Kidney capillary endothelial cell (primary cell): ENCODE measurements at regions not wholly inside any gene's neighbourhood (a gene's known extent, or its start where the extent isn't known, plus 50 kb on each side); places are given as distances from the start of the nearest gene placed in this dataset.
"Not testable (repeated sequence)": the region's sequence is repeated elsewhere in the genome, so short reads cannot be mapped to it uniquely, and the experiment has no call there.

Experiments used
- DNase-seq: peaks from one replicate; pipeline ENCODE4 v3.0.0-alpha.2; 2018; ENCODE audit warnings: low spot score

GRCh38 chr5:89634176-89634575 lies 751.2 kb upstream of the MEF2C start:
- DNase-seq: not testable (repeated sequence)

- not testable (repeated sequence) for DNase-seq
Measured at GRCh38 chr5:89630064-89630463, 747.1 kb upstream of the MEF2C start.

GRCh38 chr5:89628876-89629635 lies 746.1 kb upstream of the MEF2C start:
- DNase-seq: no peak

- no peak for DNase-seq
Measured at GRCh38 chr5:89615839-89616518, 733.0 kb upstream of the MEF2C start.

GRCh38 chr5:89613222-89613956 lies 730.4 kb upstream of the MEF2C start:
- peak; percentile 4 for DNase-seq

GRCh38 chr5:89606939-89607534 lies 724.1 kb upstream of the MEF2C start:
- DNase-seq: no peak

GRCh38 chr5:89604342-89604741 lies 721.4 kb upstream of the MEF2C start:
- no peak for DNase-seq

- DNase-seq: no peak
Measured at GRCh38 chr5:89601880-89602279, 718.9 kb upstream of the MEF2C start.

GRCh38 chr5:89597878-89598277 lies 714.9 kb upstream of the MEF2C start:
- no peak for DNase-seq

GRCh38 chr5:89596821-89597220 lies 713.8 kb upstream of the MEF2C start:
- DNase-seq: no peak

GRCh38 chr5:89595056-89595455 lies 712.1 kb upstream of the MEF2C start:
- DNase-seq: no peak

GRCh38 chr5:89584339-89584956 lies 701.5 kb upstream of the MEF2C start:
- peak; percentile 14 for DNase-seq

- DNase-seq: no peak
Measured at GRCh38 chr5:89583534-89583933, 700.5 kb upstream of the MEF2C start.

- DNase-seq: no peak
Measured at GRCh38 chr5:89582768-89583339, 699.9 kb upstream of the MEF2C start.

- no peak for DNase-seq
Measured at GRCh38 chr5:89580976-89581375, 698.0 kb upstream of the MEF2C start.

GRCh38 chr5:89575319-89575718 lies 692.3 kb upstream of the MEF2C start:
- no peak for DNase-seq

- DNase-seq: no peak
Measured at GRCh38 chr5:89573345-89573744, 690.4 kb upstream of the MEF2C start.

GRCh38 chr5:89572696-89573095 lies 689.7 kb upstream of the MEF2C start:
- DNase-seq: no peak

GRCh38 chr5:89570557-89570956 lies 687.6 kb upstream of the MEF2C start:
- DNase-seq: no peak

GRCh38 chr5:89566340-89566739 lies 683.4 kb upstream of the MEF2C start:
- no peak for DNase-seq

GRCh38 chr5:89560696-89561095 lies 677.7 kb upstream of the MEF2C start:
- DNase-seq: no peak
